RWPE2 (cell line): ENCODE measurements at regions not wholly inside any gene's neighbourhood (a gene's known extent, or its start where the extent isn't known, plus 50 kb on each side); places are given as distances from the start of the nearest gene placed in this dataset.

Experiments used
- ATAC-seq: fragments of 200-7000 bp; cut with Tn5 transposase; 3 replicates; pipeline ENCODE4 v1.9.1; 2021; ENCODE audit warnings: low read depth
- DNase-seq: peaks from one replicate; pipeline ENCODE4 v3.0.0-alpha.2; 2020; ENCODE audit warnings: low spot score
- H3K27ac ChIP-seq: fragments of 450-650 bp; 2 replicates; pipeline ENCODE4 v1.5.1; 2017; ENCODE audit warnings: mild to moderate bottlenecking; ENCODE audit not compliant: poor library complexity, severe bottlenecking
- H3K27me3 ChIP-seq: fragments of 250-450 bp; sonication (Bioruptor Pico); 2 replicates; pipeline ENCODE4 v1.5.1; 2021; ENCODE audit warnings: mild to moderate bottlenecking, moderate library complexity; ENCODE audit not compliant: insufficient read depth, poor library complexity, severe bottlenecking
- H3K36me3 ChIP-seq: fragments of 250-450 bp; sonication (Bioruptor Pico); 2 replicates; pipeline ENCODE4 v1.5.1; 2020; ENCODE audit warnings: low read depth, mild to moderate bottlenecking, moderate library complexity
- H3K4me1 ChIP-seq: fragments of 250-450 bp; sonication (Bioruptor Pico); 2 replicates; pipeline ENCODE4 v1.5.1; 2021; ENCODE audit warnings: mild to moderate bottlenecking, moderate library complexity; ENCODE audit not compliant: insufficient read depth, poor library complexity, severe bottlenecking
- H3K4me3 ChIP-seq: fragments of 250-450 bp; sonication (Bioruptor Pico); 2 replicates; pipeline ENCODE4 v1.5.1; 2021; ENCODE audit warnings: mild to moderate bottlenecking, moderate library complexity; ENCODE audit not compliant: severe bottlenecking
- H3K9me3 ChIP-seq: fragments of 250-450 bp; sonication (Bioruptor Pico); 2 replicates; pipeline ENCODE4 v1.5.1; 2021; ENCODE audit warnings: mild to moderate bottlenecking, moderate library complexity; ENCODE audit not compliant: severe bottlenecking
- CTCF ChIP-seq: fragments of 450-650 bp; IDR thresholded peaks from one replicate; pipeline ENCODE4 v1.5.1; 2017; ENCODE audit warnings: mild to moderate bottlenecking, moderate library complexity; ENCODE audit not compliant: poor library complexity, severe bottlenecking

- no peak for DNase-seq
- TF ChIP-seq CTCF: no peak
- Histone ChIP-seq H3K9me3 (no peaks in the 10 kb centered on the region), H3K4me1 (no peaks in the 10 kb centered on the region), H3K27ac (no peak overlapping the region), H3K36me3 (no peaks in the 10 kb centered on the region), H3K4me3 (no peak overlapping the region), H3K27me3 (no peaks in the 10 kb centered on the region)
- ATAC-seq: no peak
These were observed 321.0 kb downstream of the TBC1D4 start for GRCh38 chr13:75160984-75161383.

DNA sequence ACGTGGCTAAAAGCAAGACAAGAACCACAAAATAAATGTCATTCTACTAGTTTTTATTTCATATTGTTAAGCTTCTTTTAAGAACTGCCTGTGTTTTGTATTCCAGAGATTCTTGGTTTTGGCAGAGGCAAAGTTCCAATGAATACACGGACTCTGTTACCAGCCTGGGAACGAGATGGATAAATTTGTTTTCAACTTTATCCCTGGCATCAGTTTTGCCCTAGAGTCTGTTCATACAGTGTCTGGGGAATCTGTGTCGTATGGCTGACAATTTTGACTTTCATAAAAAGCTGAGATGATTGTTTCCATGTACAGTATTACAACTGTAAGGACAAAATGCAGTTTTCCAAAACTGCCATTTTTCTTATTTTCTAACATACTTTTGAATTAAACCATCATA is 327.6 kb downstream of the TBC1D4 start:
- no peaks in the 10 kb centered on the region for H3K4me1 ChIP-seq
- no peaks in the 10 kb centered on the region for H3K9me3 ChIP-seq
- H3K27me3 ChIP-seq: no peaks in the 10 kb centered on the region
- H3K4me3 ChIP-seq: no peak overlapping the region
- TF ChIP-seq CTCF: no peak
- ATAC-seq (no peak), DNase-seq (no peak)
- no peaks in the 10 kb centered on the region for H3K36me3 ChIP-seq
- no peak overlapping the region for H3K27ac ChIP-seq

DNA sequence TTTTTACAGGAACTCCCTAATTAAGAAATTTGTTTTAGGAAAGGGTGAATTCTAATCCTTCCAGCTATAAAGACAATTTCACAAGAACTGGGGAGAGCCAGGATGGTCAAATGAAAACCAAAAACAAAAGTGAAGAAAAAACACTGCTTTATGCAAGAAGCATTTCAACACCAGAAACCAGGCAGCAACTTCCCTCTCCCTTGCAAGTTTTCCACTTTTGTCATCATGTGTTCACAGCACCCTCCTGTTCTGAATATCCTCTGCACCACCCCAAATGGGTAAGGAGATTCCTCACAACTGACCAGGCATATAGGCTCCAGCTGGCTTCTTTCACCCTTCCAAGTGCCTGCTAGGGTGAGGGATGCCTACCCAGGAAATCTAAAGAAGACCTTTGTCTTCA is 328.1 kb downstream of the TBC1D4 start:
- H3K27me3 ChIP-seq: no peaks in the 10 kb centered on the region
- ATAC-seq: no peak
- no peak for DNase-seq

DNA sequence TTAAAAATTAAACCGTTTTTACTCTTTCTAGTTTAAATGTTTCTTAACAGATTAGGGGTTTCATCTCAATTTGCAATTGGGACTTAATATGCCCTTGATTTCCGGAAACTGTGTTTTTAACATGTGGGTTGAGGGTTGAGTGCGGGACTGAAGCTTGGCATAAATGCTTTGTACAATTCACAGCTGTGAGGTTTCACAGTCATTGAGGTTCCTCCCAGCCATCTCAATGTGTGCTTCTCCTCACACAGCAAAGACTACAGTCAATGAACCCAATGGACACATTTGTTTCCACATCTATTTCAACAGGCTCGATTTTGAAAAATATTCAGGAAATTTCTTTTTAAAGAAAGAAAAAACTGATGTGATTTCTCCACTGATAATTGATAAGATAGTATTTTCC is 328.6 kb downstream of the TBC1D4 start:
- no peak for TF ChIP-seq CTCF
- no peaks in the 10 kb centered on the region for H3K36me3 ChIP-seq
- no peaks in the 10 kb centered on the region for H3K27me3 ChIP-seq
- H3K9me3 ChIP-seq: no peaks in the 10 kb centered on the region
- ATAC-seq (no peak), DNase-seq (no peak)
- H3K4me3 ChIP-seq: no peak overlapping the region
- no peaks in the 10 kb centered on the region for H3K4me1 ChIP-seq
- no peak overlapping the region for H3K27ac ChIP-seq

More for the DNA sequence above, 328.1 kb downstream of the TBC1D4 start:
- Histone ChIP-seq H3K4me3 (no peak overlapping the region), H3K4me1 (no peaks in the 10 kb centered on the region), H3K27ac (no peak overlapping the region), H3K36me3 (no peaks in the 10 kb centered on the region), H3K9me3 (no peaks in the 10 kb centered on the region)
- no peak for TF ChIP-seq CTCF

GRCh38 chr13:75151081-75151643 is 330.8 kb downstream of the TBC1D4 start:
- Histone ChIP-seq H3K4me3 (no peak overlapping the region), H3K4me1 (no peaks in the 10 kb centered on the region), H3K36me3 (no peaks in the 10 kb centered on the region), H3K9me3 (no peaks in the 10 kb centered on the region), H3K27me3 (no peaks in the 10 kb centered on the region), H3K27ac (no peak overlapping the region)
- no peak for TF ChIP-seq CTCF
- DNase-seq: no peak
- no peak for ATAC-seq
